Astrocyte of the spinal cord (primary cell): ENCODE measurements at regions not wholly inside any gene's neighbourhood (a gene's known extent, or its start where the extent isn't known, plus 50 kb on each side); places are given as distances from the start of the nearest gene placed in this dataset.

Experiments used
- DNase-seq: peaks from one replicate; pipeline ENCODE4 v3.0.0; 2011; ENCODE audit warnings: low read depth, low spot score
- H3K4me3 ChIP-seq: 2 replicates; pipeline ENCODE4 v1.5.1; 2011; ENCODE audit warnings: low read depth, mild to moderate bottlenecking, low read length, moderate library complexity
- CTCF ChIP-seq: IDR thresholded peaks from 2 replicates; pipeline ENCODE4 v1.5.1; 2012; ENCODE audit warnings: low read depth, mild to moderate bottlenecking, low read length, inconsistent platforms
- in situ Hi-C: cut with HindIII; loops from 2 replicates; pipeline ENCODE4 v1.10.0; 2017; ENCODE audit warnings: low sequenced_read_pairs

GRCh38 chr17:77460514-77461046 is 319.8 kb downstream of the SEC14L1 start:
- DNase-seq: peak; percentile 50
- in situ Hi-C loops: no loop called here

GRCh38 chr17:77461277-77462057 is 320.7 kb downstream of the SEC14L1 start:
- no peak for DNase-seq
- H3K4me3 ChIP-seq: no peak overlapping the region
- no peak for TF ChIP-seq CTCF
- in situ Hi-C loops: no loop called here

More at GRCh38 chr17:77460514-77461046, 319.8 kb downstream of the SEC14L1 start:
- no peak overlapping the region for H3K4me3 ChIP-seq
- TF ChIP-seq CTCF: no peak

GRCh38 chr17:77462090-77462489 is 321.3 kb downstream of the SEC14L1 start:
- no peak overlapping the region for H3K4me3 ChIP-seq
- DNase-seq: no peak
- no peak for TF ChIP-seq CTCF
- in situ Hi-C loops: no loop called here

- in situ Hi-C loops: no loop called here
- no peak for TF ChIP-seq CTCF
- DNase-seq: no peak
- H3K4me3 ChIP-seq: no peak overlapping the region
These were observed 322.1 kb downstream of the SEC14L1 start for GRCh38 chr17:77462553-77463497.

- H3K4me3 ChIP-seq: no peak overlapping the region
- no peak for TF ChIP-seq CTCF
- in situ Hi-C loops: no loop called here
- DNase-seq: no peak
These were observed 324.2 kb downstream of the SEC14L1 start for GRCh38 chr17:77464988-77465357.

GRCh38 chr17:77465358-77466041 is 324.7 kb downstream of the SEC14L1 start:
- no peak for TF ChIP-seq CTCF
- in situ Hi-C loops: no loop called here
- H3K4me3 ChIP-seq: no peak overlapping the region
- peak; percentile 75 for DNase-seq
